ENCODE measurements at regions not wholly inside any gene's neighbourhood (a gene's known extent, or its start where the extent isn't known, plus 50 kb on each side); places are given as distances from the start of the nearest gene placed in this dataset.

DNA sequence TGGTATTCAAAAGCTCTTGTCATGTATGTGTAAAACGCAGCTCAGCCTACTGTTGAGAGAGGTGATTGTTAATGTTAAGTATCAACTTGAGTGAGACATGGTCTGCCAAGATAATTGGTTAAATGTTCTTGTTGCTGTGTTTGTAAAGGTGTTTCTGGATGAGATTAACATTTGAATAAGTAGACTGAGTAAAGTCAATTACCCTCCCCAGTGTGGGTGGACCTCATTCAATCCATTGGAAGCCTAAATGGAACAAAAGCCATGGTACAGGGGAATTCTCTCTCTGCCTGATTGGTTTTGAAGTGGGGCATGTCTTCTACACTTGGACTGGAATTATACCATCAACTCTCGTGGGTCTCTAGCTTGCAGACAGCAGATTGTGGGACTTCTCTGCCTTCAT lies 63.8 kb upstream of the RERGL start:
- no peaks in the 10 kb centered on the region for H3K79me2 ChIP-seq (ENCODE audit: insufficient read depth, low read length)
- peaks cover 0 to 11% of the 10 kb centered on the region in 2 experiments; a peak in 1 of 4 replicates for H3K9me3 ChIP-seq (ENCODE audit: control insufficient read depth in 1 of 2, insufficient read depth in 1 of 2, low read depth in 1 of 2, low read length in 2 of 2)
- no peaks in the 10 kb centered on the region for H4K20me1 ChIP-seq (ENCODE audit: insufficient read depth)
- H3K27ac ChIP-seq (ENCODE audit: low read depth, low read length): no peak overlapping the region
- no peaks in the 10 kb centered on the region for H3K9me2 ChIP-seq (ENCODE audit: insufficient read depth)
- intact Hi-C loops (cut with micrococcal nuclease): no loop called here
- no peaks in the 10 kb centered on the region for H3K4me1 ChIP-seq (ENCODE audit: control insufficient read depth in 1 of 2, insufficient read depth in 2 of 2, low read length in 2 of 2)
- ChIA-PET POLR2A (no interaction called here), RAD21 (ENCODE audit: low non-redundant PET in 1 of 2, low total read pairs in 2 of 2, uncharacterized antibody in 2 of 2, unreplicated experiment in 2 of 2) (no interaction called here), CTCF (no interaction called here)
- no peak overlapping the region for H3K4me3 ChIP-seq (replicated peaks in 1 of 2; ENCODE audit: low read depth in 1 of 2, low read length in 2 of 2)
- no peaks in the 10 kb centered on the region for H3K36me3 ChIP-seq (ENCODE audit: control insufficient read depth in 1 of 2, insufficient read depth in 2 of 2, low read length in 2 of 2)
- no peak for DNase-seq (ENCODE audit: low read depth, low spot score)
- BruUV-seq (replicated peaks): no TSS peak
- H3K4me2 ChIP-seq (ENCODE audit: low read length): no peak overlapping the region
- ATAC-seq: no peak
- TF ChIP-seq YY1 (IDR thresholded peaks at IDR 0.05; ENCODE audit: extremely low read depth, insufficient replicate concordance, low read depth, low read length): no peak
- H3K27me3 ChIP-seq (ENCODE audit: insufficient read depth, low read length): no peaks in the 10 kb centered on the region
- no peak overlapping the region for H3K9ac ChIP-seq (ENCODE audit: low read length)
- no peak overlapping the region for H2AFZ ChIP-seq (ENCODE audit: low read depth, low read length, poor library complexity, severe bottlenecking)

DNA sequence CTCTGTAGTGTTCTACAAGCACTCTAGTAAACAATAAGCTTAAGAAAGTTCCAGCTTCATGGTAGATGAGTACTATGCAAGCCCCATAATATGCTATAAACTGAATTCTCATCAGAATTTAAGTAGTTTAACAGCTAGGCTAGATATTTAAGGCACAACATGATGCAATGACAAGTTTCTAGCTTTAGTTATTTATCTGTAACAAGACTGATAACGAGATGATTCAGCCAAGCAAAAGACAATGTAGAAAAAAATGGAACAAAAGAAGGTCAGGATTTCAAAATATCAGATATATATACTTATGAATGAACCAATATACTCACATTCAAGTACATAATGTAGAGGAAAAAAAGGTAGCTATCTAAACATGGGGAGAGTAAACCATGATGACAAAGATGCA lies 61.0 kb upstream of the RERGL start:
- H3K9ac ChIP-seq (ENCODE audit: low read length): no peak overlapping the region
- POLR2A ChIA-PET: no interaction called here
- H3K4me1 ChIP-seq (ENCODE audit: control insufficient read depth in 1 of 2, insufficient read depth in 2 of 2, low read length in 2 of 2): no peaks in the 10 kb centered on the region
- TF ChIP-seq JUND (IDR thresholded peaks at IDR 0.05): no peak
- TF ChIP-seq TCF7L2 (IDR thresholded peaks at IDR 0.05; ENCODE audit: borderline replicate concordance, extremely low read depth, insufficient read depth, insufficient read length): no peak
- no peaks in the 10 kb centered on the region for H3K9me2 ChIP-seq (ENCODE audit: insufficient read depth)
- DNase-seq (ENCODE audit: low read depth, low spot score) (no peak), ATAC-seq (no peak)
- CTCF ChIA-PET: no interaction called here
- H3K79me2 ChIP-seq (ENCODE audit: insufficient read depth, low read length): no peaks in the 10 kb centered on the region
- RAD21 ChIA-PET (ENCODE audit: low non-redundant PET in 1 of 2, low total read pairs in 2 of 2, uncharacterized antibody in 2 of 2, unreplicated experiment in 2 of 2): no interaction called here
- no TSS peak for BruUV-seq (replicated peaks)
- H3K27me3 ChIP-seq (ENCODE audit: insufficient read depth, low read length): no peaks in the 10 kb centered on the region
- no peak overlapping the region for H3K27ac ChIP-seq (ENCODE audit: low read depth, low read length)
- no peaks in the 10 kb centered on the region for H3K36me3 ChIP-seq (ENCODE audit: control insufficient read depth in 1 of 2, insufficient read depth in 2 of 2, low read length in 2 of 2)
- H3K4me2 ChIP-seq (ENCODE audit: low read length): no peak overlapping the region
- intact Hi-C loops (cut with micrococcal nuclease): no loop called here
- no peaks in the 10 kb centered on the region for H4K20me1 ChIP-seq (ENCODE audit: insufficient read depth)
- H3K4me3 ChIP-seq (replicated peaks in 1 of 2; ENCODE audit: low read depth in 1 of 2, low read length in 2 of 2): no peak overlapping the region
- no peaks in the 10 kb centered on the region for H3K9me3 ChIP-seq (ENCODE audit: control insufficient read depth in 1 of 2, insufficient read depth in 1 of 2, low read depth in 1 of 2, low read length in 2 of 2)
- H2AFZ ChIP-seq (ENCODE audit: low read depth, low read length, poor library complexity, severe bottlenecking): no peak overlapping the region

DNA sequence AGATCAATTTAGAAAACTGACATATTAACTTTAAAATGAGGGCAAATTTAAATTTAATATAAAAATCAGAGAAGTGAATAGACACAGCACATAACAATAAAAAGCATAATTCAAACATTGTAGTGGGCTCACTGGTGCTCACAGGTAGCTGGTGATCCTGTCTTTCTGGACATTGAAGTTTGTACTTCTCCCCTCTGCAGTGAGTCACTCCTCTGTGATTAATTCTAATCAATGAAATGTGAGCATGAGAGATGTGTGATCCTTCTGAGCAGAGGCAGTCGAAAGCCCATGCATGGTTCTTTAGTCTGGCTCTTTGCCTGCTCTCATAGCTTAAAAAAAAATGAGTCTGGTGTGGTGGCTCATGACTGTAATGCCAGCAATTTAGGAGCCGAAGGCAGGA lies 59.0 kb upstream of the RERGL start:
- Histone ChIP-seq H3K27me3 (ENCODE audit: insufficient read depth, low read length) (no peaks in the 10 kb centered on the region), H3K4me3 (replicated peaks in 1 of 2; ENCODE audit: low read depth in 1 of 2, low read length in 2 of 2) (no peak overlapping the region), H3K9ac (ENCODE audit: low read length) (no peak overlapping the region), H4K20me1 (ENCODE audit: insufficient read depth) (no peaks in the 10 kb centered on the region), H3K79me2 (ENCODE audit: insufficient read depth, low read length) (no peaks in the 10 kb centered on the region), H3K9me2 (ENCODE audit: insufficient read depth) (no peaks in the 10 kb centered on the region), H3K4me1 (ENCODE audit: control insufficient read depth in 1 of 2, insufficient read depth in 2 of 2, low read length in 2 of 2) (no peaks in the 10 kb centered on the region), H3K4me2 (ENCODE audit: low read length) (no peak overlapping the region), H3K27ac (ENCODE audit: low read depth, low read length) (no peak overlapping the region), H2AFZ (ENCODE audit: low read depth, low read length, poor library complexity, severe bottlenecking) (no peak overlapping the region), H3K9me3 (ENCODE audit: control insufficient read depth in 1 of 2, insufficient read depth in 1 of 2, low read depth in 1 of 2, low read length in 2 of 2) (no peaks in the 10 kb centered on the region), H3K36me3 (ENCODE audit: control insufficient read depth in 1 of 2, insufficient read depth in 2 of 2, low read length in 2 of 2) (no peaks in the 10 kb centered on the region)
- POLR2A ChIA-PET: no interaction called here
- ATAC-seq (no peak), DNase-seq (ENCODE audit: low read depth, low spot score) (no peak)
- RAD21 ChIA-PET (ENCODE audit: low non-redundant PET in 1 of 2, low total read pairs in 2 of 2, uncharacterized antibody in 2 of 2, unreplicated experiment in 2 of 2): no interaction called here
- no TSS peak for BruUV-seq (replicated peaks)
- CTCF ChIA-PET: interaction anchor here (1.4 kb wide), 1 partner anchor 76 kb away, joined by 4 read pairs; no protein-coding TSS in a partner anchor
- intact Hi-C loops (cut with micrococcal nuclease): no loop called here
- no peak for TF ChIP-seq FOSL1 (IDR thresholded peaks at IDR 0.05; ENCODE audit: low read depth)
- TF ChIP-seq EZH2phosphoT487 (IDR thresholded peaks at IDR 0.05; ENCODE audit: borderline replicate concordance): no peak
- TF ChIP-seq, protein P1, sequence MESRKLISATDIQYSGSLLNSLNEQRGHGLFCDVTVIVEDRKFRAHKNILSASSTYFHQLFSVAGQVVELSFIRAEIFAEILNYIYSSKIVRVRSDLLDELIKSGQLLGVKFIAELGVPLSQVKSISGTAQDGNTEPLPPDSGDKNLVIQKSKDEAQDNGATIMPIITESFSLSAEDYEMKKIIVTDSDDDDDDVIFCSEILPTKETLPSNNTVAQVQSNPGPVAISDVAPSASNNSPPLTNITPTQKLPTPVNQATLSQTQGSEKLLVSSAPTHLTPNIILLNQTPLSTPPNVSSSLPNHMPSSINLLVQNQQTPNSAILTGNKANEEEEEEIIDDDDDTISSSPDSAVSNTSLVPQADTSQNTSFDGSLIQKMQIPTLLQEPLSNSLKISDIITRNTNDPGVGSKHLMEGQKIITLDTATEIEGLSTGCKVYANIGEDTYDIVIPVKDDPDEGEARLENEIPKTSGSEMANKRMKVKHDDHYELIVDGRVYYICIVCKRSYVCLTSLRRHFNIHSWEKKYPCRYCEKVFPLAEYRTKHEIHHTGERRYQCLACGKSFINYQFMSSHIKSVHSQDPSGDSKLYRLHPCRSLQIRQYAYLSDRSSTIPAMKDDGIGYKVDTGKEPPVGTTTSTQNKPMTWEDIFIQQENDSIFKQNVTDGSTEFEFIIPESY (IDR thresholded peaks at IDR 0.05; ENCODE audit: extremely low read depth, insufficient replicate concordance, low read length): no peak
- TF ChIP-seq POLR2AphosphoS5 (IDR thresholded peaks at IDR 0.05; ENCODE audit: low read depth, low read length): no peak
- no peak for TF ChIP-seq EZH2 (IDR thresholded peaks at IDR 0.05)
- no peak for TF ChIP-seq RAD21 (IDR thresholded peaks at IDR 0.05; ENCODE audit: low read depth)
- TF ChIP-seq TCF7L2 (IDR thresholded peaks at IDR 0.05; ENCODE audit: borderline replicate concordance, extremely low read depth, insufficient read depth, insufficient read length): no peak
- TF ChIP-seq ZFX (IDR thresholded peaks at IDR 0.05): no peak
- no peak for TF ChIP-seq EGR1 (IDR thresholded peaks at IDR 0.05; ENCODE audit: low read depth)
- TF ChIP-seq ELF1 (IDR thresholded peaks at IDR 0.05; ENCODE audit: borderline replicate concordance, low read depth): no peak
- no peak for TF ChIP-seq ZNF274 (IDR thresholded peaks at IDR 0.05; ENCODE audit: low read depth, low read length)
